ENCODE measurements at regions not wholly inside any gene's neighbourhood (a gene's known extent, or its start where the extent isn't known, plus 50 kb on each side); places are given as distances from the start of the nearest gene placed in this dataset.
"Not testable (repeated sequence)": the region's sequence is repeated elsewhere in the genome, so short reads cannot be mapped to it uniquely, and the experiment has no call there.

GRCh38 chr3:8440142-8440541 is 61.5 kb upstream of the LMCD1 start:
- not testable (repeated sequence) for DNase-seq

DNA sequence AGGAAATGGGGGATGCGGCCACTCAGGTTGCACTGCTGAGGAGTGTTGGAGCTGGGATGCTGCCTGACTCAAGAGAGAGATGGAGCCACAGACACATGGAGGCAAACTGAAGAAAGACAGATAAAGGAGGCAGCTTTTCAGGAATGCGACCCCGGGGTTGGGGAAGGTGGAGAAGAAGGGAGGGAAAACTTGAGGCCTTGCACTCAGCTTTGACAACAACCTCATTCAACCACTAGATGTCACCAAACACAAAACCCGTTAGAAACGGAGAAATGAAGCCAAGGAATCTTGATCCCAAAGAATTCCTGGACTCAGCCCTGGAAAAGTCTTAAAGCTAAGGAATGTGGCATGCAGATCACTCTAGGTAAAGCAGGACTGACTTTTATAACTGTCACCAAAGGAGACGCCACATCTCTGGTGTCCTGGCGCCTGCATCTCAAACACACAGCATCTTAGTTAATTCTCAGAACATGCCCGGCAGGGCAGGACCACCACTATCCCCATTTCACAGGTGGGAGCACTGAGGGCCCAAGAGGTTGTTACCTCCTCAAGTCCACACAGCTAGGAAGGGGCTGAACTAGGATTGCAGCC is 59.6 kb upstream of the LMCD1 start:
- no peak for DNase-seq

- DNase-seq = no peak
Observed at GRCh38 chr3:8442993-8443650, 58.5 kb upstream of the LMCD1 start.

DNA sequence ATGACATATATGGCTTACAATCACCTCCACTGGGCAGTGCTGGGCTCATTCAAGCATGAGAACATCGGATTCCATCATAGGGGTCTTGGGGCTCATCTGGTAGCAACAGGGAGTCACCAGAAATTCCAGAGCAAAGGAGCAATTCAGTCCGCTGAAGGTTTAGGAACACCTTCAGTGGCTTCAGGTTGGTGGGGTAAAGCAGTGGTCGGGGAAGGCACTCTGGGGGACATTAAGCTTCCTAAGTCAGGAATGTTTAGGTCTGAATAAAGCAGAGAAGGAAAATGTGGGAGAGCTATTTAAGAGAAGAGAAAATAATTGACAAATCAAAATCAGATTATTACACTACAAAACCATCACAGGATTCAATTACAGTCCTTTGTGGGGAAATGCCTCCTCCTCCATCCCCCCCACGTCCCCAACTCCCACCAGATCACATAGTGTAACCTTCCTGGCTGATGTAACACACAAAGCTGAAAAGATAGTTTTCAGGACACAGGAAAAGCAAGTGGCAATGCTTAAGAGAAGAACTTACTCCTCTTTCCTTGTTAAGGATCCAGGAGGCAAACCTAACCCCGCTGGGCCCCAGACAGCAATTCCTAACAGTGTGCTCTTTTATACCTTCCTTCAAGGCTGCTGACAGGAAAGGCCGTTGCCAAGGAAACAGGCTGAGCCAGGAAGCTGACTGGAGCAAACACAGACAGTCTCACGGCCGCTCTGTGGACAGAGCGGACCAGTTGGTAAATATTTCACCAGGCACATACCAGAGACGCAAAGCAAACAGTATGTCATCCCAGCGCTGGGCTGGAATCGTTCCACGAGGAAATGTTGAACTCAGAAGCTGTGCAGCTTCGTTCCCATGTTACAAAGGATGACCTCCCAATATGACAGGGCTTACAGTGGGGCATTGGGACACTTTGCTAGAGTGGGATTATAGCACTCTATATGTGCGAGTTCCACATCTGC is 57.5 kb upstream of the LMCD1 start:
- DNase-seq = no peak

DNA sequence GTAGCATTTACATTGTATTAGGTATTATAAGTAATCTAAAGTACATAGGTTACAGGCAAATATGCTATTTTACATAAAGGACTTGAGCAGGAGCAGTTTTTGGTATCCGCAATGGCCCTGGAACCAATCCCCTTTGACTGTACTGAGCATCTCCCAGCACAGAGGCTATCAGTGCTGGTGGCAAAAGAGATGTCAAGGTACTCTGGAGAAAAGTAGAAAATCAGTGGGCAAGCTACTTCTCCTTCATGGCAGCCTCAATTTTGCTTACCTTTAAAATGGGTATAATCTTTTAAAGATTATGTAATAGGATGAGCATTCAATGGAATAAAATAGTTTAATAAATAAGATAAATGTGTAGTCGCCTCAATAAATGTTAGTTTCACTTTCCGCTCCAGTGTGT is 56.7 kb upstream of the LMCD1 start:
- no peak for DNase-seq

GRCh38 chr3:8445861-8446260 is 55.8 kb upstream of the LMCD1 start:
- DNase-seq = no peak

- DNase-seq = no peak
Observed at GRCh38 chr3:8446845-8447244, 54.8 kb upstream of the LMCD1 start.

DNA sequence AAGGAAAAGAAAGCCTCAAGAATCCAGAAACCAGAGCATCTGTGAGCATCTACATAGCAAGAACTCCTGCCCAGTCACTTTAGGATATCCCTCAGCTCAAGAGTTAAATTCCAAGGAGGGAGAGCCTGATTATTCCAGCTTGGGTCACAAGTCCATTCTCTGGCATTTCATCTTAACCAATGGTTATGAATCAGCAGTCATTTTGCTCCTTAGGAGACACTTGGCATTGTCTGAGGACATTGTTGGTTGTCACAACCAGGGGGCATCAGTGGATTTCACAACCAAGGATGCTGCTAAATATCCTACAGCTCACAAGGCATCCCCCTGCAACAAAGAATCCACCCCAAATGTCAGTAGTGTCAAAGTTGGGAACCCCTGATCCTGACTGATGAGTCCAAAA is 51.0 kb upstream of the LMCD1 start:
- DNase-seq = no peak

GRCh38 chr3:8451696-8452095 is 49.9 kb upstream of the LMCD1 start:
- DNase-seq = no peak
